ENCODE measurements at regions not wholly inside any gene's neighbourhood (a gene's known extent, or its start where the extent isn't known, plus 50 kb on each side); places are given as distances from the start of the nearest gene placed in this dataset.

GRCh38 chr14:101293605-101294004 lies 267.7 kb upstream of the DIO3 start:
- peak; percentile 85 for ATAC-seq
- H3K79me2 ChIP-seq (replicated peaks; ENCODE audit: insufficient read depth): no peaks in the 10 kb centered on the region
- H3K36me3 ChIP-seq (ENCODE audit: insufficient read depth): peaks cover 6% of the 10 kb centered on the region; the same call in 1 of the 2 replicates
- Mint-ChIP-seq H3K36me3 (ENCODE audit: low read depth) (peaks cover 38% of the 10 kb centered on the region), H3K27me3 (ENCODE audit: insufficient read depth, low read depth, poor library complexity) (peaks cover 7% of the 10 kb centered on the region), H3K27ac (peak overlapping the region; percentile 61), H3K4me3 (no peak overlapping the region), H3K4me1 (peaks cover 31% of the 10 kb centered on the region), H3K9me3 (peaks cover 38% of the 10 kb centered on the region)
- no peaks in the 10 kb centered on the region for H3F3A ChIP-seq (replicated peaks; ENCODE audit: low read depth)
- peak overlapping the region; percentile 22 for H3K4me3 ChIP-seq
- TF ChIP-seq ZNF114 (CRISPR knock-in tag; IDR thresholded peaks at IDR 0.05) (no peak), POLR2AphosphoS5 (IDR thresholded peaks at IDR 0.05; ENCODE audit: low read depth) (no peak)
- H2AFZ ChIP-seq: no peak overlapping the region
- H3K4me2 ChIP-seq: peak overlapping the region; percentile 62
- no peak for DNase-seq (ENCODE audit: low spot score)
- peak overlapping the region; percentile 88 for H3K27ac ChIP-seq (ENCODE audit: low read depth)
- peaks cover 34% of the 10 kb centered on the region for H3K4me1 ChIP-seq (ENCODE audit: insufficient read depth)
- H3K27me3 ChIP-seq (ENCODE audit: insufficient read depth): no peaks in the 10 kb centered on the region
- no peaks in the 10 kb centered on the region for H3K9me2 ChIP-seq (ENCODE audit: insufficient read depth)
- H4K20me1 ChIP-seq (replicated peaks; ENCODE audit: insufficient read depth): no peaks in the 10 kb centered on the region

DNA sequence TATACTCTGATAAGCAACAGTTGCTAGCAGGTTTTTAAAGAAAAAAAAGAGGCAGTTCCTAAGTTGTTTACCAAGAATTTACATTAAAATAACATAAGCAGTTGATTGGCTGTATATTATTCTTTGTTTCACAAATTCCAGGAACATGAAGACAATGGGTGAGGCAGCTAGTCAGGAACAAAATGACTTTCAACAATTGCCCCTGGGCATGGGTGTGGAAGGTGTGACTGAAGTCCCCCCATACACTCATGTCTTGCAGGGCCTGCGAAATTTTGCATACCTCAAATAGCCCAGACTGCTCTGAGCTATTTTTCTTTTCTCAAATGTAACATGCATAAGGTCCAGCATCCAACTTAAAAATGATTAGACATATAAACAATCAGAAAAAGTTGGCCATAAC lies 267.2 kb upstream of the DIO3 start:
- Histone ChIP-seq H2AFZ (no peak overlapping the region), H4K20me1 (replicated peaks; ENCODE audit: insufficient read depth) (no peaks in the 10 kb centered on the region), H3K4me3 (peak overlapping the region; percentile 22; the same call in 1 of the 2 replicates), H3K79me2 (replicated peaks; ENCODE audit: insufficient read depth) (no peaks in the 10 kb centered on the region), H3F3A (replicated peaks; ENCODE audit: low read depth) (no peaks in the 10 kb centered on the region), H3K4me2 (peak overlapping the region; percentile 62), H3K4me1 (ENCODE audit: insufficient read depth) (peaks cover 29% of the 10 kb centered on the region), H3K27me3 (ENCODE audit: insufficient read depth) (no peaks in the 10 kb centered on the region), H3K36me3 (ENCODE audit: insufficient read depth) (peaks cover 6% of the 10 kb centered on the region; the same call in 1 of the 2 replicates), H3K27ac (ENCODE audit: low read depth) (peak overlapping the region; percentile 88), H3K9me2 (ENCODE audit: insufficient read depth) (no peaks in the 10 kb centered on the region)
- Mint-ChIP-seq H3K36me3 (ENCODE audit: low read depth) (peaks cover 38% of the 10 kb centered on the region), H3K4me1 (peaks cover 25% of the 10 kb centered on the region), H3K27me3 (ENCODE audit: insufficient read depth, low read depth, poor library complexity) (peaks cover 7% of the 10 kb centered on the region), H3K27ac (peak overlapping the region; percentile 51; the same call in 1 of the 2 replicates), H3K9me3 (peaks cover 38% of the 10 kb centered on the region), H3K4me3 (no peak overlapping the region)
- ATAC-seq: peak; percentile 63
- DNase-seq (ENCODE audit: low spot score): peak; percentile 49
- TF ChIP-seq, protein P1, sequence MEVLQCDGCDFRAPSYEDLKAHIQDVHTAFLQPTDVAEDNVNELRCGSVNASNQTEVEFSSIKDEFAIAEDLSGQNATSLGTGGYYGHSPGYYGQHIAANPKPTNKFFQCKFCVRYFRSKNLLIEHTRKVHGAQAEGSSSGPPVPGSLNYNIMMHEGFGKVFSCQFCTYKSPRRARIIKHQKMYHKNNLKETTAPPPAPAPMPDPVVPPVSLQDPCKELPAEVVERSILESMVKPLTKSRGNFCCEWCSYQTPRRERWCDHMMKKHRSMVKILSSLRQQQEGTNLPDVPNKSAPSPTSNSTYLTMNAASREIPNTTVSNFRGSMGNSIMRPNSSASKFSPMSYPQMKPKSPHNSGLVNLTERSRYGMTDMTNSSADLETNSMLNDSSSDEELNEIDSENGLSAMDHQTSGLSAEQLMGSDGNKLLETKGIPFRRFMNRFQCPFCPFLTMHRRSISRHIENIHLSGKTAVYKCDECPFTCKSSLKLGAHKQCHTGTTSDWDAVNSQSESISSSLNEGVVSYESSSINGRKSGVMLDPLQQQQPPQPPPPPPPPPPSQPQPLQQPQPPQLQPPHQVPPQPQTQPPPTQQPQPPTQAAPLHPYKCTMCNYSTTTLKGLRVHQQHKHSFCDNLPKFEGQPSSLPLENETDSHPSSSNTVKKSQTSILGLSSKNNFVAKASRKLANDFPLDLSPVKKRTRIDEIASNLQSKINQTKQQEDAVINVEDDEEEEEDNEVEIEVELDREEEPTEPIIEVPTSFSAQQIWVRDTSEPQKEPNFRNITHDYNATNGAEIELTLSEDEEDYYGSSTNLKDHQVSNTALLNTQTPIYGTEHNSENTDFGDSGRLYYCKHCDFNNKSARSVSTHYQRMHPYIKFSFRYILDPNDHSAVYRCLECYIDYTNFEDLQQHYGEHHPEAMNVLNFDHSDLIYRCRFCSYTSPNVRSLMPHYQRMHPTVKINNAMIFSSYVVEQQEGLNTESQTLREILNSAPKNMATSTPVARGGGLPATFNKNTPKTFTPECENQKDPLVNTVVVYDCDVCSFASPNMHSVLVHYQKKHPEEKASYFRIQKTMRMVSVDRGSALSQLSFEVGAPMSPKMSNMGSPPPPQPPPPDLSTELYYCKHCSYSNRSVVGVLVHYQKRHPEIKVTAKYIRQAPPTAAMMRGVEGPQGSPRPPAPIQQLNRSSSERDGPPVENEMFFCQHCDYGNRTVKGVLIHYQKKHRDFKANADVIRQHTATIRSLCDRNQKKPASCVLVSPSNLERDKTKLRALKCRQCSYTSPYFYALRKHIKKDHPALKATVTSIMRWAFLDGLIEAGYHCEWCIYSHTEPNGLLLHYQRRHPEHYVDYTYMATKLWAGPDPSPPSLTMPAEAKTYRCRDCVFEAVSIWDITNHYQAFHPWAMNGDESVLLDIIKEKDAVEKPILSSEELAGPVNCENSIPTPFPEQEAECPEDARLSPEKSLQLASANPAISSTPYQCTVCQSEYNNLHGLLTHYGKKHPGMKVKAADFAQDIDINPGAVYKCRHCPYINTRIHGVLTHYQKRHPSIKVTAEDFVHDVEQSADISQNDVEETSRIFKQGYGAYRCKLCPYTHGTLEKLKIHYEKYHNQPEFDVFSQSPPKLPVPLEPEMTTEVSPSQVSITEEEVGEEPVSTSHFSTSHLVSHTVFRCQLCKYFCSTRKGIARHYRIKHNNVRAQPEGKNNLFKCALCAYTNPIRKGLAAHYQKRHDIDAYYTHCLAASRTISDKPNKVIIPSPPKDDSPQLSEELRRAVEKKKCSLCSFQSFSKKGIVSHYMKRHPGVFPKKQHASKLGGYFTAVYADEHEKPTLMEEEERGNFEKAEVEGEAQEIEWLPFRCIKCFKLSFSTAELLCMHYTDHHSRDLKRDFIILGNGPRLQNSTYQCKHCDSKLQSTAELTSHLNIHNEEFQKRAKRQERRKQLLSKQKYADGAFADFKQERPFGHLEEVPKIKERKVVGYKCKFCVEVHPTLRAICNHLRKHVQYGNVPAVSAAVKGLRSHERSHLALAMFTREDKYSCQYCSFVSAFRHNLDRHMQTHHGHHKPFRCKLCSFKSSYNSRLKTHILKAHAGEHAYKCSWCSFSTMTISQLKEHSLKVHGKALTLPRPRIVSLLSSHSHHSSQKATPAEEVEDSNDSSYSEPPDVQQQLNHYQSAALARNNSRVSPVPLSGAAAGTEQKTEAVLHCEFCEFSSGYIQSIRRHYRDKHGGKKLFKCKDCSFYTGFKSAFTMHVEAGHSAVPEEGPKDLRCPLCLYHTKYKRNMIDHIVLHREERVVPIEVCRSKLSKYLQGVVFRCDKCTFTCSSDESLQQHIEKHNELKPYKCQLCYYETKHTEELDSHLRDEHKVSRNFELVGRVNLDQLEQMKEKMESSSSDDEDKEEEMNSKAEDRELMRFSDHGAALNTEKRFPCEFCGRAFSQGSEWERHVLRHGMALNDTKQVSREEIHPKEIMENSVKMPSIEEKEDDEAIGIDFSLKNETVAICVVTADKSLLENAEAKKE (CRISPR knock-in tag; IDR thresholded peaks at IDR 0.05): no peak
- TF ChIP-seq ZNF331 (CRISPR knock-in tag; IDR thresholded peaks at IDR 0.05; ENCODE audit: low read depth) (no peak), STAT1 (IDR thresholded peaks at IDR 0.05; ENCODE audit: unreplicated experiment) (no peak), EZH2 (IDR thresholded peaks at IDR 0.05; ENCODE audit: low read depth, unreplicated experiment) (no peak), POLR2AphosphoS5 (IDR thresholded peaks at IDR 0.05; ENCODE audit: low read depth) (no peak), NANOG (IDR thresholded peaks at IDR 0.05; ENCODE audit: borderline replicate concordance) (no peak; the same call in 1 of the 2 replicates), JUNB (IDR thresholded peaks at IDR 0.05; ENCODE audit: unreplicated experiment) (no peak), REST (IDR thresholded peaks at IDR 0.05; ENCODE audit: unreplicated experiment) (no peak), CREB1 (CRISPR knock-in tag; IDR thresholded peaks at IDR 0.05; ENCODE audit: low read depth) (no peak)
- TF ChIP-seq, protein P2, sequence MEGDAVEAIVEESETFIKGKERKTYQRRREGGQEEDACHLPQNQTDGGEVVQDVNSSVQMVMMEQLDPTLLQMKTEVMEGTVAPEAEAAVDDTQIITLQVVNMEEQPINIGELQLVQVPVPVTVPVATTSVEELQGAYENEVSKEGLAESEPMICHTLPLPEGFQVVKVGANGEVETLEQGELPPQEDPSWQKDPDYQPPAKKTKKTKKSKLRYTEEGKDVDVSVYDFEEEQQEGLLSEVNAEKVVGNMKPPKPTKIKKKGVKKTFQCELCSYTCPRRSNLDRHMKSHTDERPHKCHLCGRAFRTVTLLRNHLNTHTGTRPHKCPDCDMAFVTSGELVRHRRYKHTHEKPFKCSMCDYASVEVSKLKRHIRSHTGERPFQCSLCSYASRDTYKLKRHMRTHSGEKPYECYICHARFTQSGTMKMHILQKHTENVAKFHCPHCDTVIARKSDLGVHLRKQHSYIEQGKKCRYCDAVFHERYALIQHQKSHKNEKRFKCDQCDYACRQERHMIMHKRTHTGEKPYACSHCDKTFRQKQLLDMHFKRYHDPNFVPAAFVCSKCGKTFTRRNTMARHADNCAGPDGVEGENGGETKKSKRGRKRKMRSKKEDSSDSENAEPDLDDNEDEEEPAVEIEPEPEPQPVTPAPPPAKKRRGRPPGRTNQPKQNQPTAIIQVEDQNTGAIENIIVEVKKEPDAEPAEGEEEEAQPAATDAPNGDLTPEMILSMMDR (conservative IDR thresholded peaks at IDR 0.05; ENCODE audit: low read depth in 2 of 2): no peak
